ENCODE measurements at regions not wholly inside any gene's neighbourhood (a gene's known extent, or its start where the extent isn't known, plus 50 kb on each side); places are given as distances from the start of the nearest gene placed in this dataset.
"Not testable (repeated sequence)": the region's sequence is repeated elsewhere in the genome, so short reads cannot be mapped to it uniquely, and the experiment has no call there.

- no peak for DNase-seq (ENCODE audit: low read depth)
Observed at GRCh38 chr7:130789436-130789835, 55.4 kb upstream of the KLF14 start.

- DNase-seq (ENCODE audit: low read depth), result no peak
Observed at GRCh38 chr7:130791746-130792145, 57.7 kb upstream of the KLF14 start.

- DNase-seq (ENCODE audit: low read depth), result no peak
Observed at GRCh38 chr7:130793855-130794618, 60.0 kb upstream of the KLF14 start.

- no peak for DNase-seq (ENCODE audit: low read depth)
Observed at GRCh38 chr7:130794619-130794922, 60.6 kb upstream of the KLF14 start.

- DNase-seq (ENCODE audit: low read depth), result not testable (repeated sequence)
Observed at GRCh38 chr7:130796425-130796824, 62.4 kb upstream of the KLF14 start.

- no peak for DNase-seq (ENCODE audit: low read depth)
Observed at GRCh38 chr7:130803127-130803526, 69.1 kb upstream of the KLF14 start.

- DNase-seq (ENCODE audit: low read depth), result no peak
Observed at GRCh38 chr7:130804220-130804619, 70.2 kb upstream of the KLF14 start.

GRCh38 chr7:130812819-130813218 lies 78.8 kb upstream of the KLF14 start:
- DNase-seq (ENCODE audit: low read depth), result not testable (repeated sequence)

- no peak for DNase-seq (ENCODE audit: low read depth)
Observed at GRCh38 chr7:130814778-130815335, 80.8 kb upstream of the KLF14 start.

GRCh38 chr7:130818056-130818455 lies 84.0 kb upstream of the KLF14 start:
- no peak for DNase-seq (ENCODE audit: low read depth)

- DNase-seq (ENCODE audit: low read depth), result no peak
Observed at GRCh38 chr7:130821864-130822263, 87.9 kb upstream of the KLF14 start.

- no peak for DNase-seq (ENCODE audit: low read depth)
Observed at GRCh38 chr7:130822642-130823041, 88.6 kb upstream of the KLF14 start.

GRCh38 chr7:130823060-130823459 lies 89.1 kb upstream of the KLF14 start:
- DNase-seq (ENCODE audit: low read depth), result no peak

- no peak for DNase-seq (ENCODE audit: low read depth)
Observed at GRCh38 chr7:130825819-130826218, 91.8 kb upstream of the KLF14 start.

GRCh38 chr7:130829415-130829814 lies 95.4 kb upstream of the KLF14 start:
- DNase-seq (ENCODE audit: low read depth), result no peak

GRCh38 chr7:130831322-130831721 lies 97.3 kb upstream of the KLF14 start:
- DNase-seq (ENCODE audit: low read depth), result no peak

GRCh38 chr7:130831817-130832481 lies 97.9 kb upstream of the KLF14 start:
- DNase-seq (ENCODE audit: low read depth), result no peak

GRCh38 chr7:130838738-130839137 lies 104.7 kb upstream of the KLF14 start:
- peak; percentile 99 for DNase-seq (ENCODE audit: low read depth)

GRCh38 chr7:130840599-130840998 lies 106.6 kb upstream of the KLF14 start:
- no peak for DNase-seq (ENCODE audit: low read depth)

- no peak for DNase-seq (ENCODE audit: low read depth)
Observed at GRCh38 chr7:130841416-130841815, 107.4 kb upstream of the KLF14 start.

GRCh38 chr7:130843703-130844102 lies 109.7 kb upstream of the KLF14 start:
- DNase-seq (ENCODE audit: low read depth), result no peak

- no peak for DNase-seq (ENCODE audit: low read depth)
Observed at GRCh38 chr7:130844811-130845580, 111.0 kb upstream of the KLF14 start.

- DNase-seq (ENCODE audit: low read depth), result peak; percentile 90
Observed at GRCh38 chr7:130845581-130846085, 111.6 kb upstream of the KLF14 start.
